Natural killer cell (primary cell): ENCODE measurements at regions not wholly inside any gene's neighbourhood (a gene's known extent, or its start where the extent isn't known, plus 50 kb on each side); places are given as distances from the start of the nearest gene placed in this dataset.

Experiments used
- ATAC-seq, 3 donors: fragments of 150-1000 bp in 2 of 3; fragments of 200-7000 bp in 1 of 3; cut with Tn5 transposase; 1 replicate in 1 of 3; 2 replicates in 2 of 3; pipeline ENCODE4 v1.10.0; 2021; ENCODE audit warnings: mild to moderate bottlenecking in 2 of 3, moderate library complexity in 2 of 3
- DNase-seq, 2 donors: peaks; one replicate each; pipeline versions ENCODE4 v3.0.0 to v3.0.0-alpha.2; 2013 to 2021; ENCODE audit warnings: mixed read lengths in 1 of 2
- H3K27ac ChIP-seq: one replicate; pipeline ENCODE4 v1.5.1; 2013; ENCODE audit warnings: mild to moderate bottlenecking, low read length
- H3K27me3 ChIP-seq: one replicate; pipeline ENCODE4 v1.6.1; 2013; ENCODE audit warnings: low read length; ENCODE audit not compliant: control insufficient read depth, insufficient read depth
- H3K36me3 ChIP-seq: one replicate; pipeline ENCODE4 v1.6.1; 2013; ENCODE audit warnings: low read length; ENCODE audit not compliant: control insufficient read depth, insufficient read depth
- H3K4me1 ChIP-seq: one replicate; pipeline ENCODE4 v1.6.1; 2013; ENCODE audit warnings: low read length; ENCODE audit not compliant: control insufficient read depth, insufficient read depth
- H3K4me3 ChIP-seq: one replicate; pipeline ENCODE4 v1.5.1; 2013; ENCODE audit warnings: low read length
- H3K9me3 ChIP-seq: one replicate; pipeline ENCODE4 v1.6.1; 2013; ENCODE audit warnings: low read length; ENCODE audit not compliant: control insufficient read depth, insufficient read depth
- H3K27ac Mint-ChIP-seq, 2 donors: one replicate each; pipeline ENCODE4 v1.8.0; 2022; ENCODE audit warnings: mild to moderate bottlenecking in 2 of 2, mixed read lengths in 2 of 2, moderate library complexity in 1 of 2
- H3K27me3 Mint-ChIP-seq, 2 donors: one replicate each; pipeline ENCODE4 v1.8.0; 2022; ENCODE audit warnings: low read depth in 2 of 2, mixed read lengths in 2 of 2
- H3K36me3 Mint-ChIP-seq: one replicate; pipeline ENCODE4 v1.8.0; 2022; ENCODE audit warnings: mixed read lengths
- H3K4me1 Mint-ChIP-seq, 2 donors: one replicate each; pipeline ENCODE4 v1.8.0; 2022; ENCODE audit warnings: mixed read lengths in 2 of 2
- H3K4me3 Mint-ChIP-seq: one replicate; pipeline ENCODE4 v1.8.0; 2022; ENCODE audit warnings: mild to moderate bottlenecking, moderate library complexity, mixed read lengths
- H3K9me3 Mint-ChIP-seq, 2 donors: one replicate each; pipeline ENCODE4 v1.8.0; 2022; ENCODE audit warnings: mixed read lengths in 2 of 2
- WGBS: methylation state at CpG from one replicate; pipeline ENCODE4 v1.1.7; 2013; ENCODE audit warnings: missing lambda C conversion rate; ENCODE audit not compliant: insufficient coverage; 5-methylcytosine and 5-hydroxymethylcytosine counted together
- intact Hi-C: fragments of 100-400 bp; cut with micrococcal nuclease; formaldehyde crosslinking; loops from one replicate; pipeline ENCODE4 v1.14.2; 2022
- TF ChIP-seq, protein P1 (sequence below): fragments of 200-600 bp; IDR thresholded peaks from one replicate; pipeline ENCODE4 v1.8.0; 2022; ENCODE audit warnings: antibody characterized with exemption

- H3K27me3 Mint-ChIP-seq: peaks cover 0 to 21% of the 10 kb centered on the region in 2 donors
These were observed 181.8 kb upstream of the RALGAPA2 start for GRCh38 chr20:20894280-20894679.

DNA sequence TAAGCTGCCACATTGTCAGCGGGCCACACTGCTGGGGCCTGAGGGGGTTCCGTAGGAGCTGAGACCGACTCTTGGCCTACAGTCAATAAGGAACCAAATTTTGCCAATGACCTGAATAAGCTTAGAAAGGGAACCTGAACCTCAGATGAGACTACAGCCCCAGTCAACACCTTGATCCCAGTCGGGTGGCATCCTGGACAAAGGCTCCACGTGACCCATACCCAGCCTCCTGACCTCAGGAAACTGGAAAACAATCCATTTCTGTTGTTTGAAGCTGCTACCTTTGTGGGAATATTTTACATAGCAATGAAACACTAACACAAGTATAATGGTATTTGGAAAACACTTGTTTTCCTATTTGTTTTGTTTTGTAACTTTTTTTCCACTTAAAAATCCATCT is 179.9 kb upstream of the RALGAPA2 start:
- intact Hi-C loops: no loop called here

More at GRCh38 chr20:20894280-20894679, 181.8 kb upstream of the RALGAPA2 start:
- intact Hi-C loops: no loop called here
- DNase-seq (no peak), ATAC-seq (no peak)
- WGBS: 67% methylated on average over 3 of the region's 3 CpGs
- no peak overlapping the region for H3K4me3 ChIP-seq
- no peaks in the 10 kb centered on the region for H3K36me3 Mint-ChIP-seq
- no peaks in the 10 kb centered on the region for H3K27me3 ChIP-seq
- no peaks in the 10 kb centered on the region for H3K9me3 Mint-ChIP-seq
- H3K4me1 Mint-ChIP-seq: no peaks in the 10 kb centered on the region
- H3K27ac Mint-ChIP-seq: no peak overlapping the region
- H3K4me1 ChIP-seq: no peaks in the 10 kb centered on the region
- no peaks in the 10 kb centered on the region for H3K9me3 ChIP-seq
- no peak overlapping the region for H3K27ac ChIP-seq
- H3K36me3 ChIP-seq: no peaks in the 10 kb centered on the region
- H3K4me3 Mint-ChIP-seq: no peak overlapping the region
- TF ChIP-seq, protein P1, sequence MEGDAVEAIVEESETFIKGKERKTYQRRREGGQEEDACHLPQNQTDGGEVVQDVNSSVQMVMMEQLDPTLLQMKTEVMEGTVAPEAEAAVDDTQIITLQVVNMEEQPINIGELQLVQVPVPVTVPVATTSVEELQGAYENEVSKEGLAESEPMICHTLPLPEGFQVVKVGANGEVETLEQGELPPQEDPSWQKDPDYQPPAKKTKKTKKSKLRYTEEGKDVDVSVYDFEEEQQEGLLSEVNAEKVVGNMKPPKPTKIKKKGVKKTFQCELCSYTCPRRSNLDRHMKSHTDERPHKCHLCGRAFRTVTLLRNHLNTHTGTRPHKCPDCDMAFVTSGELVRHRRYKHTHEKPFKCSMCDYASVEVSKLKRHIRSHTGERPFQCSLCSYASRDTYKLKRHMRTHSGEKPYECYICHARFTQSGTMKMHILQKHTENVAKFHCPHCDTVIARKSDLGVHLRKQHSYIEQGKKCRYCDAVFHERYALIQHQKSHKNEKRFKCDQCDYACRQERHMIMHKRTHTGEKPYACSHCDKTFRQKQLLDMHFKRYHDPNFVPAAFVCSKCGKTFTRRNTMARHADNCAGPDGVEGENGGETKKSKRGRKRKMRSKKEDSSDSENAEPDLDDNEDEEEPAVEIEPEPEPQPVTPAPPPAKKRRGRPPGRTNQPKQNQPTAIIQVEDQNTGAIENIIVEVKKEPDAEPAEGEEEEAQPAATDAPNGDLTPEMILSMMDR: no peak

GRCh38 chr20:20890751-20891150 is 178.3 kb upstream of the RALGAPA2 start:
- no peak overlapping the region for H3K4me3 Mint-ChIP-seq
- ATAC-seq: no peak
- Histone ChIP-seq H3K9me3 (no peaks in the 10 kb centered on the region), H3K36me3 (no peaks in the 10 kb centered on the region), H3K27ac (no peak overlapping the region), H3K27me3 (no peaks in the 10 kb centered on the region), H3K4me1 (no peaks in the 10 kb centered on the region), H3K4me3 (no peak overlapping the region)
- H3K9me3 Mint-ChIP-seq: no peaks in the 10 kb centered on the region
- no peaks in the 10 kb centered on the region for H3K36me3 Mint-ChIP-seq
- intact Hi-C loops: no loop called here
- no peak overlapping the region for H3K27ac Mint-ChIP-seq
- H3K4me1 Mint-ChIP-seq: no peaks in the 10 kb centered on the region
- no peak for DNase-seq
- TF ChIP-seq, protein P1: no peak
- WGBS: 96% methylated on average over 6 of the region's 6 CpGs
- peaks cover 3 to 25% of the 10 kb centered on the region in 2 donors for H3K27me3 Mint-ChIP-seq

More for the DNA sequence above, 179.9 kb upstream of the RALGAPA2 start:
- Mint-ChIP-seq H3K9me3 (no peaks in the 10 kb centered on the region), H3K4me3 (no peak overlapping the region), H3K36me3 (no peaks in the 10 kb centered on the region), H3K4me1 (no peaks in the 10 kb centered on the region), H3K27ac (no peak overlapping the region), H3K27me3 (peaks cover 3 to 25% of the 10 kb centered on the region in 2 donors)
- 83% methylated on average over 5 of the region's 5 CpGs for WGBS
- H3K36me3 ChIP-seq: no peaks in the 10 kb centered on the region
- DNase-seq (no peak), ATAC-seq (no peak)
- no peaks in the 10 kb centered on the region for H3K9me3 ChIP-seq
- H3K4me1 ChIP-seq: no peaks in the 10 kb centered on the region
- H3K4me3 ChIP-seq: no peak overlapping the region
- H3K27me3 ChIP-seq: no peaks in the 10 kb centered on the region
- TF ChIP-seq, protein P1: no peak
- H3K27ac ChIP-seq: no peak overlapping the region

GRCh38 chr20:20888936-20889335 is 176.5 kb upstream of the RALGAPA2 start:
- Histone ChIP-seq H3K36me3 (no peaks in the 10 kb centered on the region), H3K27ac (no peak overlapping the region), H3K27me3 (no peaks in the 10 kb centered on the region), H3K9me3 (no peaks in the 10 kb centered on the region), H3K4me3 (no peak overlapping the region), H3K4me1 (no peaks in the 10 kb centered on the region)
- peaks cover 3 to 34% of the 10 kb centered on the region in 2 donors for H3K27me3 Mint-ChIP-seq
- TF ChIP-seq, protein P1: no peak
- no peaks in the 10 kb centered on the region for H3K4me1 Mint-ChIP-seq
- DNase-seq (no peak), ATAC-seq (no peak)
- H3K36me3 Mint-ChIP-seq: no peaks in the 10 kb centered on the region
- no peak overlapping the region for H3K27ac Mint-ChIP-seq
- H3K4me3 Mint-ChIP-seq: no peak overlapping the region
- intact Hi-C loops: no loop called here
- 63% methylated on average over 8 of the region's 8 CpGs for WGBS
- no peaks in the 10 kb centered on the region for H3K9me3 Mint-ChIP-seq
